ENCODE measurements at regions not wholly inside any gene's neighbourhood (a gene's known extent, or its start where the extent isn't known, plus 50 kb on each side); places are given as distances from the start of the nearest gene placed in this dataset.

- no peak for DNase-seq
Measured at GRCh38 chr16:49021136-49021535, 260.5 kb downstream of the CBLN1 start.

GRCh38 chr16:49020436-49020835 lies 261.2 kb downstream of the CBLN1 start:
- DNase-seq: no peak

GRCh38 chr16:49019831-49020230 lies 261.8 kb downstream of the CBLN1 start:
- no peak for DNase-seq

GRCh38 chr16:49019081-49019633 lies 262.5 kb downstream of the CBLN1 start:
- DNase-seq: no peak

GRCh38 chr16:49018259-49018931 lies 263.2 kb downstream of the CBLN1 start:
- no peak for DNase-seq

GRCh38 chr16:49017501-49017900 lies 264.1 kb downstream of the CBLN1 start:
- DNase-seq: no peak

GRCh38 chr16:49016461-49016860 lies 265.2 kb downstream of the CBLN1 start:
- no peak for DNase-seq

- no peak for DNase-seq
Measured at GRCh38 chr16:49015225-49015592, 266.4 kb downstream of the CBLN1 start.

GRCh38 chr16:49014277-49015224 lies 267.1 kb downstream of the CBLN1 start:
- no peak for DNase-seq

- no peak for DNase-seq
Measured at GRCh38 chr16:49013727-49014080, 267.9 kb downstream of the CBLN1 start.

- DNase-seq: no peak
Measured at GRCh38 chr16:49012961-49013726, 268.5 kb downstream of the CBLN1 start.

- no peak for DNase-seq
Measured at GRCh38 chr16:49011901-49012300, 269.7 kb downstream of the CBLN1 start.

- DNase-seq: no peak
Measured at GRCh38 chr16:49010879-49011278, 270.8 kb downstream of the CBLN1 start.

GRCh38 chr16:49010396-49010795 lies 271.2 kb downstream of the CBLN1 start:
- DNase-seq: no peak

- no peak for DNase-seq
Measured at GRCh38 chr16:49009204-49009603, 272.4 kb downstream of the CBLN1 start.

GRCh38 chr16:49003992-49004391 lies 277.6 kb downstream of the CBLN1 start:
- no peak for DNase-seq

- DNase-seq: no peak
Measured at GRCh38 chr16:49003022-49003421, 278.6 kb downstream of the CBLN1 start.

GRCh38 chr16:49000594-49000993 lies 281.0 kb downstream of the CBLN1 start:
- DNase-seq: no peak

GRCh38 chr16:48999508-48999907 lies 282.1 kb downstream of the CBLN1 start:
- DNase-seq: no peak

- no peak for DNase-seq
Measured at GRCh38 chr16:48999044-48999443, 282.6 kb downstream of the CBLN1 start.

GRCh38 chr16:48997946-48998345 lies 283.7 kb downstream of the CBLN1 start:
- no peak for DNase-seq

- DNase-seq: no peak
Measured at GRCh38 chr16:48997081-48997615, 284.5 kb downstream of the CBLN1 start.

- DNase-seq: no peak
Measured at GRCh38 chr16:48978501-48978900, 303.1 kb downstream of the CBLN1 start.

Data from midbrain (tissue), 1 donor.